PC-3 (cell line): ENCODE measurements at regions not wholly inside any gene's neighbourhood (a gene's known extent, or its start where the extent isn't known, plus 50 kb on each side); places are given as distances from the start of the nearest gene placed in this dataset.

Source experiments
- ATAC-seq: fragments of 200-7000 bp; cut with Tn5 transposase; 2 replicates; pipeline ENCODE4 v1.9.1; 2020; ENCODE audit warnings: mild to moderate bottlenecking, moderate library complexity
- BruUV-seq: library from RNA; stranded (reverse); fragments of 400-500 nt; replicated peaks from 2 replicates; lab custom pipeline; 2021; lab: Mats Ljungman, UMichigan
- CTCF ChIA-PET: fragments of 300-600 bp; sonication (Branson Sonifier 250); formaldehyde crosslinking; loops from one replicate; lab custom pipeline; 2022; ENCODE audit warnings: antibody characterized with exemption; lab: Charles Lee
- POLR2A ChIA-PET: fragments of 300-600 bp; sonication (Branson Sonifier 250); formaldehyde crosslinking; loops from one replicate; lab custom pipeline; 2022; ENCODE audit warnings: antibody characterized with exemption; ENCODE audit not compliant: unreplicated experiment; lab: Charles Lee
- DNase-seq: peaks from one replicate; pipeline ENCODE4 v3.0.0-alpha.2; 2015
- H2AFZ ChIP-seq: fragments of 300-600 bp; sonication (generic); 2 replicates; pipeline ENCODE4 v1.6.0; 2016; ENCODE audit warnings: antibody characterized with exemption, low read length
- H3F3A ChIP-seq: fragments of 300-600 bp; sonication (generic); one replicate; pipeline ENCODE4 v1.6.0; 2017; ENCODE audit warnings: antibody characterized with exemption, low read length, control low read depth, mild to moderate bottlenecking; ENCODE audit not compliant: unreplicated experiment
- H3K27ac ChIP-seq: fragments of 300-600 bp; sonication (generic); 2 replicates; pipeline ENCODE4 v1.5.1; 2016; ENCODE audit warnings: mild to moderate bottlenecking, low read length
- H3K27me3 ChIP-seq: fragments of 300-600 bp; sonication (generic); 2 replicates; pipeline ENCODE4 v1.6.1; 2016; ENCODE audit warnings: low read length, mixed read lengths
- H3K36me3 ChIP-seq: fragments of 300-600 bp; sonication (generic); 2 replicates; pipeline ENCODE4 v1.6.1; 2016; ENCODE audit warnings: low read depth, mixed run types, low read length, mixed read lengths
- H3K4me1 ChIP-seq: fragments of 300-600 bp; sonication (generic); 2 replicates; pipeline ENCODE4 v1.5.1; 2016; ENCODE audit warnings: low read length; ENCODE audit not compliant: insufficient read depth
- H3K4me2 ChIP-seq: fragments of 300-600 bp; sonication (generic); 2 replicates; pipeline ENCODE4 v1.6.0; 2016; ENCODE audit warnings: low read length
- H3K4me3 ChIP-seq: fragments of 300-600 bp; sonication (generic); 2 replicates; pipeline ENCODE4 v1.5.1; 2016; ENCODE audit warnings: mild to moderate bottlenecking, low read length, mixed read lengths
- H3K79me2 ChIP-seq: fragments of 300-600 bp; sonication (generic); 2 replicates; pipeline ENCODE4 v1.6.1; 2017; ENCODE audit warnings: low read length, mixed read lengths
- H3K9ac ChIP-seq: fragments of 300-600 bp; sonication (generic); 2 replicates; pipeline ENCODE4 v1.6.0; 2016; ENCODE audit warnings: mild to moderate bottlenecking, low read length
- H3K9me2 ChIP-seq: fragments of 300-600 bp; sonication (generic); replicated peaks from 2 replicates; pipeline ENCODE4 v1.6.1; 2016; ENCODE audit warnings: mixed run types, low read length, mixed read lengths
- H3K9me3 ChIP-seq: fragments of 300-600 bp; sonication (generic); 2 replicates; pipeline ENCODE4 v1.6.1; 2016; ENCODE audit warnings: low read length, mixed read lengths
- H4K20me1 ChIP-seq: fragments of 300-600 bp; sonication (generic); 2 replicates; pipeline ENCODE4 v1.6.1; 2016; ENCODE audit warnings: low read length, mixed read lengths
- CTCF ChIP-seq: fragments of 300-600 bp; sonication (generic); conservative IDR thresholded peaks from 2 replicates; pipeline ENCODE4 v1.5.1; 2017; ENCODE audit warnings: antibody characterized with exemption, low read depth, mild to moderate bottlenecking, low read length
- EZH2 ChIP-seq: fragments of 300-600 bp; sonication (generic); IDR thresholded peaks from one replicate; pipeline ENCODE4 v1.6.1; 2017; ENCODE audit warnings: antibody characterized with exemption, mild to moderate bottlenecking, low read length; ENCODE audit not compliant: unreplicated experiment
- EZH2phosphoT487 ChIP-seq: fragments of 300-600 bp; sonication (generic); IDR thresholded peaks from 2 replicates; pipeline ENCODE4 v1.6.1; 2018; ENCODE audit warnings: mild to moderate bottlenecking, antibody characterized with exemption, low read length, borderline replicate concordance
- intact Hi-C: fragments of 100-400 bp; cut with micrococcal nuclease; formaldehyde crosslinking; loops from 2 replicates; pipeline ENCODE4 v1.9.0; 2023

GRCh38 chr12:23204933-23205778, 580.2 kb downstream of the ETNK1 start:
- intact Hi-C loops = no loop called here
- CTCF ChIA-PET = no interaction called here

GRCh38 chr12:23209793-23210192, 584.8 kb downstream of the ETNK1 start:
- peak; percentile 15 for DNase-seq
- ATAC-seq = no peak
- intact Hi-C loops = no loop called here

More at GRCh38 chr12:23204933-23205778, 580.2 kb downstream of the ETNK1 start:
- H3K4me2 ChIP-seq = no peak overlapping the region
- BruUV-seq = no TSS peak
- H4K20me1 ChIP-seq = no peaks in the 10 kb centered on the region
- POLR2A ChIA-PET = no interaction called here
- no peaks in the 10 kb centered on the region for H3F3A ChIP-seq
- no peaks in the 10 kb centered on the region for H3K79me2 ChIP-seq
- TF ChIP-seq CTCF (peak; percentile 73), EZH2 (no peak)
- H3K4me1 ChIP-seq = no peaks in the 10 kb centered on the region
- no peak overlapping the region for H2AFZ ChIP-seq
- no peaks in the 10 kb centered on the region for H3K9me2 ChIP-seq
- no peaks in the 10 kb centered on the region for H3K9me3 ChIP-seq
- H3K36me3 ChIP-seq = no peaks in the 10 kb centered on the region
- DNase-seq = peak; percentile 47
- no peaks in the 10 kb centered on the region for H3K27me3 ChIP-seq
- H3K27ac ChIP-seq = no peak overlapping the region
- H3K4me3 ChIP-seq = no peak overlapping the region
- H3K9ac ChIP-seq = no peak overlapping the region
- ATAC-seq = no peak; the same call in 1 of the 2 replicates

More at GRCh38 chr12:23209793-23210192, 584.8 kb downstream of the ETNK1 start:
- Histone ChIP-seq H3K27ac (no peak overlapping the region), H3K4me2 (no peak overlapping the region), H3K9me3 (no peaks in the 10 kb centered on the region), H4K20me1 (no peaks in the 10 kb centered on the region), H3K36me3 (no peaks in the 10 kb centered on the region), H3K4me1 (no peaks in the 10 kb centered on the region), H3K79me2 (no peaks in the 10 kb centered on the region), H3K4me3 (no peak overlapping the region), H3F3A (no peaks in the 10 kb centered on the region), H3K27me3 (no peaks in the 10 kb centered on the region), H3K9ac (no peak overlapping the region), H3K9me2 (no peaks in the 10 kb centered on the region), H2AFZ (no peak overlapping the region)
- CTCF ChIA-PET = no interaction called here
- BruUV-seq = no TSS peak
- POLR2A ChIA-PET = no interaction called here
- TF ChIP-seq EZH2phosphoT487 (no peak), CTCF (no peak), EZH2 (no peak)
